Transverse colon (tissue), 4 donors: ENCODE measurements at regions not wholly inside any gene's neighbourhood (a gene's known extent, or its start where the extent isn't known, plus 50 kb on each side); places are given as distances from the start of the nearest gene placed in this dataset.

Source experiments
- DNase-seq: peaks from one replicate; pipeline ENCODE4 v3.0.0-alpha.2; 2019
- H3K27ac ChIP-seq, 4 donors: fragments of 200-600 bp; sonication (generic); 2 replicates each; pipeline ENCODE4 v1.5.1; 2016 to 2018; ENCODE audit warnings: inconsistent platforms in 4 of 4
- H3K27me3 ChIP-seq: fragments of 200-600 bp; sonication (generic); 2 replicates; pipeline ENCODE4 v1.5.1; 2017; ENCODE audit warnings: inconsistent platforms
- H3K36me3 ChIP-seq, 4 donors: fragments of 200-600 bp; sonication (generic); 2 replicates each; pipeline ENCODE4 v1.5.1; 2017 to 2019; ENCODE audit warnings: inconsistent platforms in 4 of 4
- H3K4me1 ChIP-seq, 4 donors: fragments of 200-600 bp; sonication (generic); 2 replicates each; pipeline ENCODE4 v1.5.1; 2017 to 2020; ENCODE audit warnings: inconsistent platforms in 4 of 4
- H3K4me3 ChIP-seq, 4 donors: fragments of 200-600 bp; sonication (generic); 1 replicate in 1 of 4; 2 replicates in 3 of 4; pipeline versions ENCODE4 v1.5.1 to v1.6.1; 2017 to 2019; ENCODE audit warnings: inconsistent platforms in 4 of 4
- H3K9me3 ChIP-seq, 2 donors: fragments of 200-600 bp; sonication (generic); 2 replicates each; pipeline ENCODE4 v1.5.1; 2017 to 2019; ENCODE audit warnings: inconsistent platforms in 2 of 2
- CTCF ChIP-seq, 5 experiments: fragments of 200-600 bp in 3 of 5; fragments of 450-650 bp in 2 of 5; sonication (generic) in 3 of 5; IDR thresholded peaks; 1 replicate in 2 of 5; 2 replicates in 3 of 5; pipeline ENCODE4 v1.5.1; 2016 to 2017; ENCODE audit warnings: antibody characterized with exemption in 5 of 5, inconsistent platforms in 3 of 5, mild to moderate bottlenecking in 2 of 5, moderate library complexity in 1 of 5
- EP300 ChIP-seq: sonication (generic); formaldehyde crosslinking; IDR thresholded peaks from one replicate; pipeline ENCODE4 v1.6.1; 2017; ENCODE audit warnings: antibody characterized with exemption, low read depth
- POLR2A ChIP-seq: fragments of 450-650 bp; IDR thresholded peaks from one replicate; pipeline ENCODE4 v1.6.1; 2016; ENCODE audit warnings: antibody characterized with exemption, mild to moderate bottlenecking, moderate library complexity
- POLR2AphosphoS5 ChIP-seq, 3 donors: sonication (generic); formaldehyde crosslinking; IDR thresholded peaks; one replicate each; pipeline ENCODE4 v1.6.1; 2016; ENCODE audit warnings: antibody characterized with exemption in 3 of 3
- WGBS, 2 donors: methylation state at CpG; one replicate each; pipeline ENCODE4 v1.1.5; 2018; ENCODE audit warnings: low coverage in 1 of 2; 5-methylcytosine and 5-hydroxymethylcytosine counted together
- in situ Hi-C, 4 donors: fragments of 200-750 bp; cut with MboI; loops; one replicate each; pipeline versions ENCODE4 v1.15.0 to v1.15.1; 2017; ENCODE audit warnings: low sequenced_read_pairs in 3 of 4, low pct_ligation_motif_present in 1 of 4, low pct_unique_long_range_greater_than_20kb in 1 of 4
- intact Hi-C: fragments of 100-400 bp; cut with DNase I; formaldehyde crosslinking; loops from one replicate; pipeline ENCODE4 v1.15.1; 2023; ENCODE audit warnings: low total_unique reads

GRCh38 chr6:90448836-90449235 is 138.0 kb downstream of the MAP3K7 start:
- Histone ChIP-seq H3K4me3 (no peak overlapping the region), H3K9me3 (no peaks in the 10 kb centered on the region), H3K27ac (no peak overlapping the region), H3K36me3 (no peaks in the 10 kb centered on the region), H3K27me3 (no peaks in the 10 kb centered on the region), H3K4me1 (no peaks in the 10 kb centered on the region)
- in situ Hi-C loops (no loop called here), intact Hi-C loops (no loop called here)
- TF ChIP-seq CTCF (IDR thresholded peaks at IDR 0.05) (no peak), POLR2A (no peak), POLR2AphosphoS5 (IDR thresholded peaks at IDR 0.05) (no peak), EP300 (no peak)
- DNase-seq = no peak
- 83 to 88% methylated on average over 4 to 5 of the region's 5 CpGs for WGBS, 2 donors

GRCh38 chr6:90446164-90446563 is 140.7 kb downstream of the MAP3K7 start:
- 45 to 53% methylated on average over 2 of the region's 2 CpGs for WGBS, 2 donors
- no peaks in the 10 kb centered on the region for H3K9me3 ChIP-seq
- H3K4me1 ChIP-seq = no peaks in the 10 kb centered on the region
- TF ChIP-seq POLR2A (no peak), EP300 (no peak), POLR2AphosphoS5 (IDR thresholded peaks at IDR 0.05) (no peak), CTCF (IDR thresholded peaks at IDR 0.05) (no peak)
- DNase-seq = no peak
- H3K27me3 ChIP-seq = no peaks in the 10 kb centered on the region
- no peak overlapping the region for H3K4me3 ChIP-seq
- no peaks in the 10 kb centered on the region for H3K36me3 ChIP-seq
- in situ Hi-C loops = no loop called here
- H3K27ac ChIP-seq = no peak overlapping the region
- intact Hi-C loops = no loop called here

DNA sequence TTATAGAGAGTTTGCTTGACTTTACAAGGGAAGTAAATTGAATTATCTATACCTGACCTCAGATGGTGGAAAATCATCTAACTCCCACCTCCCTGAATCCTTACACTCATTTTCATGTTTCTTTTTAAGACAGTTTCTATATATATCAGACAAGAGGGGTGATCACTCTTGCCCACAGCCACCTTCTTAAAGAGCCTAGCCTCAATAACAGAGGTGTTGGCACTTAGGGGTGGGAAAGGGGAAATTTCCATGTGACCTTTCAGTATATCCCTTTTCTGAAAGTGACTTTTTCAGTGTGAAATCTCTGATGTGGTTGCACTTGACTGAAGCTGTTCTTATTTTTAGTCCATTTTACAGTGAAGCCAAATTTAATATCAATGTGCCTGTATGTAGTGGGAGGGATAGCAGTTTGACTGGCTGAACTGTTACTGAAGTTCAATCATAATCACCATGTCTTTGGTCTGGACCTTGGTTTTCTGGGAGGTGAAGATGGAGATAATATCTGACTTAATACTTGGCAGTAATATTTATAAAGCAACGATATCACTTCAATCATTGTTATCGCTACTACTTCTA is 141.3 kb downstream of the MAP3K7 start:
- DNase-seq = no peak
- Histone ChIP-seq H3K27ac (no peak overlapping the region), H3K36me3 (no peaks in the 10 kb centered on the region), H3K4me3 (no peak overlapping the region), H3K9me3 (no peaks in the 10 kb centered on the region), H3K4me1 (no peaks in the 10 kb centered on the region), H3K27me3 (no peaks in the 10 kb centered on the region)
- WGBS, 2 donors = 90 to 97% methylated on average over 2 of the region's 2 CpGs
- intact Hi-C loops (no loop called here), in situ Hi-C loops (no loop called here)
- TF ChIP-seq EP300 (no peak), POLR2A (no peak), POLR2AphosphoS5 (IDR thresholded peaks at IDR 0.05) (no peak), CTCF (IDR thresholded peaks at IDR 0.05) (no peak)

DNA sequence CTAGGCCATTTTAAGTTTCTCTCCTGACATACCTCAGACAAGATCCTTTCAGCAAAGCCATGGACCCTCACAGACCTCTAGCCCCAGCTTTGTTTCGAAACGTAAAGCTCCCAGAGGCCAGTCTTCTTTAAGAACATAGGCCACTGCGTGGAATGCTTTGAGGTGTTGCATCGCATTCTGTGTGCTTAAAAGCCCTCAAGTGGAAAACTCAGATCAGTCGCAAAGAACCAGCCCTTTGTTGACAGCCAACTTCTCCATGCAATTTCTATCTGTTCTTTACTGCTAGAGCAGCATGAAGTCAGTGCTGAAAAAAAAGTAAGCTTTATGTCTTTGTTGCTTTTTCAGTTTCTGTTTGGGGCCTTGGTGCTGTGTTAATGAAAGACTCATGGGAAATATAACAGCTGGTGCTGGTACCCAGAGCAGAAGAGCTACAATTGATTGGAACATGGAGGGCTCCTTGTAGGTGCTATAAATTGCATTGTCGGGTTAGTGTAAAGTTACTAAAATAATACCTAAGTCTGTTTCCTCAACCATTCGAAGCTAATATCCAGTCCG is 142.6 kb downstream of the MAP3K7 start:
- no peak for DNase-seq
- TF ChIP-seq POLR2A (no peak), CTCF (IDR thresholded peaks at IDR 0.05) (no peak), POLR2AphosphoS5 (IDR thresholded peaks at IDR 0.05) (no peak), EP300 (no peak)
- in situ Hi-C loops (no loop called here), intact Hi-C loops (no loop called here)
- no peaks in the 10 kb centered on the region for H3K9me3 ChIP-seq
- H3K27me3 ChIP-seq = no peaks in the 10 kb centered on the region
- no peak overlapping the region for H3K27ac ChIP-seq
- H3K36me3 ChIP-seq = no peaks in the 10 kb centered on the region
- no peaks in the 10 kb centered on the region for H3K4me1 ChIP-seq
- no peak overlapping the region for H3K4me3 ChIP-seq
- 79 to 82% methylated on average over 5 to 8 of the region's 8 CpGs for WGBS, 2 donors
